Endothelial cell of umbilical vein (primary cell): ENCODE measurements at regions not wholly inside any gene's neighbourhood (a gene's known extent, or its start where the extent isn't known, plus 50 kb on each side); places are given as distances from the start of the nearest gene placed in this dataset.

Experiments used
- EZH2 ChIP-seq: IDR thresholded peaks from 2 replicates; pipeline ENCODE4 v1.6.1; 2012; ENCODE audit warnings: borderline replicate concordance, low read depth, mild to moderate bottlenecking, moderate library complexity, low read length, inconsistent platforms; ENCODE audit not compliant: severe bottlenecking
- FOS ChIP-seq: IDR thresholded peaks from 2 replicates; pipeline ENCODE4 v1.6.1; 2011; ENCODE audit warnings: mild to moderate bottlenecking, low read length, moderate library complexity, borderline replicate concordance; ENCODE audit not compliant: insufficient read depth
- GATA2 ChIP-seq: IDR thresholded peaks from 2 replicates; pipeline ENCODE4 v1.7.0; 2011; ENCODE audit warnings: low read depth, mild to moderate bottlenecking, moderate library complexity, mixed read lengths, low read length; ENCODE audit not compliant: insufficient read length, insufficient read depth
- JUN ChIP-seq: IDR thresholded peaks from 2 replicates; pipeline ENCODE4 v1.6.1; 2011; ENCODE audit warnings: borderline replicate concordance, low read depth; ENCODE audit not compliant: insufficient read length, insufficient read depth
- MYC ChIP-seq: IDR thresholded peaks from one replicate; pipeline ENCODE4 v1.6.1; 2011; ENCODE audit warnings: mild to moderate bottlenecking, low read depth, low read length
- POLR2A ChIP-seq: IDR thresholded peaks from 2 replicates; pipeline ENCODE4 v1.6.1; 2012; ENCODE audit warnings: low read depth, mild to moderate bottlenecking, control low read depth, low read length
- POLR2AphosphoS5 ChIP-seq: IDR thresholded peaks from 2 replicates; pipeline ENCODE4 v1.6.1; 2012; ENCODE audit warnings: low read depth, mild to moderate bottlenecking, control low read depth, low read length, moderate library complexity; ENCODE audit not compliant: insufficient read depth
- TF ChIP-seq, protein P1 (sequence below), 2 donors: IDR thresholded peaks; 1 replicate in 1 of 2; 2 replicates in 1 of 2; pipeline ENCODE4 v1.5.1; 2011; ENCODE audit warnings: low read length in 2 of 2, mild to moderate bottlenecking in 2 of 2, moderate library complexity in 2 of 2, control low read depth in 1 of 2, inconsistent platforms in 1 of 2, low read depth in 1 of 2; ENCODE audit not compliant: insufficient read depth in 1 of 2; ENCODE audit errors: extremely low read depth in 1 of 2

DNA sequence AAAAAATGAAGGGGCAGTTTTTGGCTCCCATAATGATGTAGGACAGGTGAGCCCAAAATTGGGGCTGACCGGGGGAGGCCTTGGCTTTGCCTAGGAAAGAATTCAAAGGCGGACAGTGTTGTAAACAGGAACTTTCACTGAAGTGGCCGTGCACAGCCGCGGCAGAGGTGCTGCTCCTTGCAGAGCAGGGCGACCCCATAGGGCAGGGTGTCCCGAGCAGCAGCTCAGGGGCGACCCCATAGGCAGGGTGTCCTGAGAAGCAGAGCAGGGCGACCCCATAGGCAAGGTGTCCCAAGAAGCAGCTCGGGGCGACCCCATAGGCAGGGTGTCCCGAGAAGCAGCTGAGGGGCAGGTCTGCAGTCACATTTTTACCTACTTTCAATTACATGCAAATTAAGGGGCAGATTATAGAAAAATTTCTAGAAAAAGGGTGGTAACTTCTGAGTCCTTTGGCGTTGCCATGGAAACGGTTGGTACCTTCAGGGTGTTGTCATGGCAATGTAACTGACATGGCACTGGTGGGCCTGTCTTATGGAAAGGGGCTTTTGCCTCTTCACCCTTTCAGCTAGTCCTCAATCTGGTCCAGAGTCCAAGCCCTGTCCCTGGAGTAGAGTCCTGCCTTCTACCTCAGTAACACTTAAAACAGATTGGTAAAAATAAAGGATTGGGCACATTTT lies 134.5 kb downstream of the FBXO15 start:
- TF ChIP-seq, protein P1, sequence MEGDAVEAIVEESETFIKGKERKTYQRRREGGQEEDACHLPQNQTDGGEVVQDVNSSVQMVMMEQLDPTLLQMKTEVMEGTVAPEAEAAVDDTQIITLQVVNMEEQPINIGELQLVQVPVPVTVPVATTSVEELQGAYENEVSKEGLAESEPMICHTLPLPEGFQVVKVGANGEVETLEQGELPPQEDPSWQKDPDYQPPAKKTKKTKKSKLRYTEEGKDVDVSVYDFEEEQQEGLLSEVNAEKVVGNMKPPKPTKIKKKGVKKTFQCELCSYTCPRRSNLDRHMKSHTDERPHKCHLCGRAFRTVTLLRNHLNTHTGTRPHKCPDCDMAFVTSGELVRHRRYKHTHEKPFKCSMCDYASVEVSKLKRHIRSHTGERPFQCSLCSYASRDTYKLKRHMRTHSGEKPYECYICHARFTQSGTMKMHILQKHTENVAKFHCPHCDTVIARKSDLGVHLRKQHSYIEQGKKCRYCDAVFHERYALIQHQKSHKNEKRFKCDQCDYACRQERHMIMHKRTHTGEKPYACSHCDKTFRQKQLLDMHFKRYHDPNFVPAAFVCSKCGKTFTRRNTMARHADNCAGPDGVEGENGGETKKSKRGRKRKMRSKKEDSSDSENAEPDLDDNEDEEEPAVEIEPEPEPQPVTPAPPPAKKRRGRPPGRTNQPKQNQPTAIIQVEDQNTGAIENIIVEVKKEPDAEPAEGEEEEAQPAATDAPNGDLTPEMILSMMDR (IDR thresholded peaks at IDR 0.05; ENCODE audit: extremely low read depth in 1 of 2, insufficient read depth in 1 of 2, low read depth in 1 of 2, low read length in 2 of 2) = no peak
- TF ChIP-seq GATA2 (no peak), POLR2AphosphoS5 (no peak), FOS (no peak), POLR2A (no peak), MYC (no peak), EZH2 (no peak), JUN (no peak)
